NCI-H69 (cell line): ENCODE measurements at regions not wholly inside any gene's neighbourhood (a gene's known extent, or its start where the extent isn't known, plus 50 kb on each side); places are given as distances from the start of the nearest gene placed in this dataset.

Source experiments
- DNase-seq: peaks from one replicate; lab custom pipeline; 2025; lab: John Stamatoyannopoulos, UW

- DNase-seq: no peak
Measured at GRCh38 chr5:117065800-117066199, 491.2 kb upstream of the SEMA6A start.

- DNase-seq: no peak
Measured at GRCh38 chr5:117065161-117065560, 490.5 kb upstream of the SEMA6A start.

GRCh38 chr5:117060099-117060498 is 485.5 kb upstream of the SEMA6A start:
- DNase-seq: no peak

- DNase-seq: no peak
Measured at GRCh38 chr5:117058740-117059139, 484.1 kb upstream of the SEMA6A start.

- no peak for DNase-seq
Measured at GRCh38 chr5:117055517-117055916, 480.9 kb upstream of the SEMA6A start.

GRCh38 chr5:117054911-117055310 is 480.3 kb upstream of the SEMA6A start:
- peak; percentile 98 for DNase-seq

- DNase-seq: no peak
Measured at GRCh38 chr5:117054141-117054540, 479.5 kb upstream of the SEMA6A start.

- DNase-seq: no peak
Measured at GRCh38 chr5:117041926-117042595, 467.4 kb upstream of the SEMA6A start.

GRCh38 chr5:117039035-117039434 is 464.4 kb upstream of the SEMA6A start:
- DNase-seq: no peak

GRCh38 chr5:117027384-117027783 is 452.8 kb upstream of the SEMA6A start:
- DNase-seq: no peak

- DNase-seq: no peak
Measured at GRCh38 chr5:117020999-117021398, 446.4 kb upstream of the SEMA6A start.

GRCh38 chr5:117013280-117013877 is 438.8 kb upstream of the SEMA6A start:
- DNase-seq: peak; percentile 94

- no peak for DNase-seq
Measured at GRCh38 chr5:117010574-117010973, 436.0 kb upstream of the SEMA6A start.

- DNase-seq: no peak
Measured at GRCh38 chr5:116998024-116998423, 423.4 kb upstream of the SEMA6A start.

GRCh38 chr5:116992681-116993080 is 418.1 kb upstream of the SEMA6A start:
- no peak for DNase-seq

- DNase-seq: peak; percentile 68
Measured at GRCh38 chr5:116989995-116990394, 415.4 kb upstream of the SEMA6A start.

- DNase-seq: no peak
Measured at GRCh38 chr5:116982035-116982434, 407.4 kb upstream of the SEMA6A start.

- no peak for DNase-seq
Measured at GRCh38 chr5:116980581-116980980, 406.0 kb upstream of the SEMA6A start.

GRCh38 chr5:116976767-116977166 is 402.1 kb upstream of the SEMA6A start:
- DNase-seq: no peak

GRCh38 chr5:116971131-116971530 is 396.5 kb upstream of the SEMA6A start:
- DNase-seq: no peak

GRCh38 chr5:116970318-116970717 is 395.7 kb upstream of the SEMA6A start:
- peak; percentile 99 for DNase-seq

- DNase-seq: no peak
Measured at GRCh38 chr5:116964438-116964837, 389.8 kb upstream of the SEMA6A start.

GRCh38 chr5:116961021-116961420 is 386.4 kb upstream of the SEMA6A start:
- DNase-seq: no peak

- no peak for DNase-seq
Measured at GRCh38 chr5:116959843-116960242, 385.2 kb upstream of the SEMA6A start.
